ENCODE measurements at regions not wholly inside any gene's neighbourhood (a gene's known extent, or its start where the extent isn't known, plus 50 kb on each side); places are given as distances from the start of the nearest gene placed in this dataset.

DNA sequence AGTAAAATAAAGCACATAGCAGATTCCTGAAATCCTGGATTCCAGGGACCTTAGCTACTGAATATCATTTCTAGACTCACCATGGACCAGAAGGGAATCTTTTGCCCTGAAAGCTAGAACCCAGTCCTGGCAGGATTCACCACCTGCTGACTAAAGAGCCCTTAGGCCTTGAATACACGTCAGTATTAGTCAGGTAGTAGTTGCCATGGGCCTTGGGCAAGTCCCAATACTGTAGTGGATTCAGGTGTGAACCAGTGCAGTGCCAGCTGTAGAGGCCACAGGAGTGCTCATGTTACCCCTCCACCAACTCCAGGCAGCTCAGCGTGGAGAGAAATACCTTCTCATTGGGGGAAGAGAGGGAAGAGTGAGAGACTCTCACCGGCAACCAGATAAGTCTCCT, 64.1 kb upstream of the UBQLN2 start:
- Histone ChIP-seq H3K4me1 (ENCODE audit: control insufficient read depth, insufficient read depth, low read length) (no peaks in the 10 kb centered on the region), H3K4me3 (ENCODE audit: low read depth, low read length) (no peak overlapping the region), H3K9me3 (ENCODE audit: control insufficient read depth, insufficient read depth, low read depth, low read length) (no peaks in the 10 kb centered on the region), H3K36me3 (ENCODE audit: control insufficient read depth in 2 of 2, insufficient read depth in 1 of 2, low read length in 2 of 2) (no peaks in the 10 kb centered on the region), H3K27ac (ENCODE audit: extremely low read depth, low read depth, low read length) (no peak overlapping the region)
- ChIA-PET CTCF (interaction anchor here (0.6 kb wide), 1 partner anchor 32 kb away, joined by 3 read pairs; no protein-coding TSS in a partner anchor), POLR2A (no interaction called here)
- TF ChIP-seq ZNF629 (tag by site-specific recombination; IDR thresholded peaks at IDR 0.05) (no peak), ZSCAN16 (tag by site-specific recombination; IDR thresholded peaks at IDR 0.05) (no peak), ZSCAN23 (tag by site-specific recombination; IDR thresholded peaks at IDR 0.05) (no peak), BCL11A (tag by site-specific recombination; IDR thresholded peaks at IDR 0.05; ENCODE audit: low read depth) (no peak), ZNF394 (tag by site-specific recombination; IDR thresholded peaks at IDR 0.05; ENCODE audit: borderline replicate concordance) (no peak), BCL11B (tag by site-specific recombination; IDR thresholded peaks at IDR 0.05; ENCODE audit: low read depth) (no peak), ZNF157 (tag by site-specific recombination; IDR thresholded peaks at IDR 0.05) (no peak), ZNF610 (tag by site-specific recombination; IDR thresholded peaks at IDR 0.05; ENCODE audit: borderline replicate concordance) (no peak), ZNF473 (tag by site-specific recombination; IDR thresholded peaks at IDR 0.05) (no peak), GLIS2 (tag by site-specific recombination; IDR thresholded peaks at IDR 0.05) (no peak), ZNF791 (tag by site-specific recombination; IDR thresholded peaks at IDR 0.05) (no peak)
- TF ChIP-seq, protein P1, sequence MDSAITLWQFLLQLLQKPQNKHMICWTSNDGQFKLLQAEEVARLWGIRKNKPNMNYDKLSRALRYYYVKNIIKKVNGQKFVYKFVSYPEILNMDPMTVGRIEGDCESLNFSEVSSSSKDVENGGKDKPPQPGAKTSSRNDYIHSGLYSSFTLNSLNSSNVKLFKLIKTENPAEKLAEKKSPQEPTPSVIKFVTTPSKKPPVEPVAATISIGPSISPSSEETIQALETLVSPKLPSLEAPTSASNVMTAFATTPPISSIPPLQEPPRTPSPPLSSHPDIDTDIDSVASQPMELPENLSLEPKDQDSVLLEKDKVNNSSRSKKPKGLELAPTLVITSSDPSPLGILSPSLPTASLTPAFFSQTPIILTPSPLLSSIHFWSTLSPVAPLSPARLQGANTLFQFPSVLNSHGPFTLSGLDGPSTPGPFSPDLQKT (IDR thresholded peaks at IDR 0.05; ENCODE audit: borderline replicate concordance, low read depth, low read length): no peak

DNA sequence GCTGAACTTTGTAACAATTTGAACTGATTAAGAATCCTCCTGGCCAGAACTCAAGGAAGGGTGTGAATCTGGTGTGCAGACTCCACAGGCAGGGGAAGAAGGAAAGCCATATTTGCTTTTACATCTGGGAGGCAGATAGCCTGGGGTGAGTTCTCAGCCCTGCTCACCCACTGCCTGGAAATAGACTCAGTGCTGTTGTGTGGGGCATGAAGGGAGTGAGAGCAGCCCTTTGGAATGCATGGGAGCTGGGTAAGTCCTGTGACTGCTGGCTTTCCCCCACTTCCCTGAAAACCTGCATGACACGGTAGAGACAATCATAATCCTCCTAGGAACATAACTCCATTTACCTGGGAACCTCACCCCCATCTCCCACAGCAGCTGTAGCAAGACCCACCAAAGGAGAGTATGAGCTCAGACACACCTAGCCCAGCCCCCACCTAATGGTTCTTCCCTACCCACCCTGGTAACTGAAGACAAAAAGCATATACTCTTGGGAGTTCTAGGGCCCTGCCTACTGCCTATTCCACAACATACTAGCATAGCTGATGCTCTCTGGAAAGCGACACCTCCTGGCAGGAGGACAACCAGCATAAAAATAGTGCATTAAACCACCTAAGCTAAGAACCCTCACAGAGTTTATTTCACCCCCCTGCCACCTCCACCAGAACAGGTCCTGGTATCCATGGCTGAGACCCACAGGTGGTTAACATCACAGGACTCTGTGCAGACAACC, 59.3 kb upstream of the UBQLN2 start:
- no peak overlapping the region for H3K27ac ChIP-seq (ENCODE audit: extremely low read depth, low read depth, low read length)
- CTCF ChIA-PET: no interaction called here
- H3K4me3 ChIP-seq (ENCODE audit: low read depth, low read length): no peak overlapping the region
- POLR2A ChIA-PET: no interaction called here
- H3K9me3 ChIP-seq (ENCODE audit: control insufficient read depth, insufficient read depth, low read depth, low read length): no peaks in the 10 kb centered on the region
- TF ChIP-seq ZNF596 (tag by site-specific recombination; IDR thresholded peaks at IDR 0.05) (no peak), ZNF23 (tag by site-specific recombination; IDR thresholded peaks at IDR 0.05; ENCODE audit: borderline replicate concordance) (no peak), ZNF664 (tag by site-specific recombination; IDR thresholded peaks at IDR 0.05) (no peak), ZNF768 (tag by site-specific recombination; IDR thresholded peaks at IDR 0.05) (no peak), KLF1 (tag by site-specific recombination; IDR thresholded peaks at IDR 0.05) (no peak)
- H3K4me1 ChIP-seq (ENCODE audit: control insufficient read depth, insufficient read depth, low read length): no peaks in the 10 kb centered on the region
- no peaks in the 10 kb centered on the region for H3K36me3 ChIP-seq (ENCODE audit: control insufficient read depth in 2 of 2, insufficient read depth in 1 of 2, low read length in 2 of 2)

DNA sequence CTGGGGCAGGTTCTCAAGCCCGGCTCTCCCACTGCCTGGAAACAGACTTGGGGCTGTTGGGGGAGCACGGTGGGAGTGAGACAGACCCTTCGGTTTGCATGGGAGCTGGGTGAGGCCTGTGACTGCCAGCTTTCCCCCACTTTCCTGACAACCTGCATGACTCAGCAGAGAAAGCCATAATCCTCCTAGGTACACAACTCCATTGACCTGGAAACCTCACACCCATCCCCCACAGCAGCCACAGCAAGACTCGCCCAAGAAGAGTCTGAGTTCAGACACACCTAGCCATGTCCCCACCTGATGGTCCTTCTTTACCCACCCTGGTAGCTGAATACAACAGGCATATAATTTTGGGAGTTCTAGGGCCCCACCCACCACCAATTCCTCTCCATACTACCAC, 57.6 kb upstream of the UBQLN2 start:
- ChIA-PET CTCF (no interaction called here), POLR2A (no interaction called here)
- H3K4me3 ChIP-seq (ENCODE audit: low read depth, low read length): no peak overlapping the region
- no peaks in the 10 kb centered on the region for H3K9me3 ChIP-seq (ENCODE audit: control insufficient read depth, insufficient read depth, low read depth, low read length)
- H3K27ac ChIP-seq (ENCODE audit: extremely low read depth, low read depth, low read length): no peak overlapping the region
- H3K36me3 ChIP-seq (ENCODE audit: control insufficient read depth in 2 of 2, insufficient read depth in 1 of 2, low read length in 2 of 2): no peaks in the 10 kb centered on the region
- H3K4me1 ChIP-seq (ENCODE audit: control insufficient read depth, insufficient read depth, low read length): no peaks in the 10 kb centered on the region
- TF ChIP-seq ZNF623 (tag by site-specific recombination; IDR thresholded peaks at IDR 0.05) (no peak), ZNF76 (tag by site-specific recombination; IDR thresholded peaks at IDR 0.05; ENCODE audit: borderline replicate concordance, low read depth) (no peak), ZNF302 (tag by site-specific recombination; IDR thresholded peaks at IDR 0.05; ENCODE audit: low read depth) (no peak), ZNF501 (tag by site-specific recombination; IDR thresholded peaks at IDR 0.05) (no peak), MZF1 (tag by site-specific recombination; IDR thresholded peaks at IDR 0.05; ENCODE audit: borderline replicate concordance) (no peak), ZNF560 (tag by site-specific recombination; IDR thresholded peaks at IDR 0.05; ENCODE audit: borderline replicate concordance) (no peak), ZXDB (tag by site-specific recombination; IDR thresholded peaks at IDR 0.05) (no peak), GLIS1 (tag by site-specific recombination; IDR thresholded peaks at IDR 0.05) (no peak), ZNF473 (tag by site-specific recombination; IDR thresholded peaks at IDR 0.05) (no peak)
- TF ChIP-seq, protein P1 (IDR thresholded peaks at IDR 0.05; ENCODE audit: borderline replicate concordance, low read depth, low read length): no peak
- TF ChIP-seq, protein P2, sequence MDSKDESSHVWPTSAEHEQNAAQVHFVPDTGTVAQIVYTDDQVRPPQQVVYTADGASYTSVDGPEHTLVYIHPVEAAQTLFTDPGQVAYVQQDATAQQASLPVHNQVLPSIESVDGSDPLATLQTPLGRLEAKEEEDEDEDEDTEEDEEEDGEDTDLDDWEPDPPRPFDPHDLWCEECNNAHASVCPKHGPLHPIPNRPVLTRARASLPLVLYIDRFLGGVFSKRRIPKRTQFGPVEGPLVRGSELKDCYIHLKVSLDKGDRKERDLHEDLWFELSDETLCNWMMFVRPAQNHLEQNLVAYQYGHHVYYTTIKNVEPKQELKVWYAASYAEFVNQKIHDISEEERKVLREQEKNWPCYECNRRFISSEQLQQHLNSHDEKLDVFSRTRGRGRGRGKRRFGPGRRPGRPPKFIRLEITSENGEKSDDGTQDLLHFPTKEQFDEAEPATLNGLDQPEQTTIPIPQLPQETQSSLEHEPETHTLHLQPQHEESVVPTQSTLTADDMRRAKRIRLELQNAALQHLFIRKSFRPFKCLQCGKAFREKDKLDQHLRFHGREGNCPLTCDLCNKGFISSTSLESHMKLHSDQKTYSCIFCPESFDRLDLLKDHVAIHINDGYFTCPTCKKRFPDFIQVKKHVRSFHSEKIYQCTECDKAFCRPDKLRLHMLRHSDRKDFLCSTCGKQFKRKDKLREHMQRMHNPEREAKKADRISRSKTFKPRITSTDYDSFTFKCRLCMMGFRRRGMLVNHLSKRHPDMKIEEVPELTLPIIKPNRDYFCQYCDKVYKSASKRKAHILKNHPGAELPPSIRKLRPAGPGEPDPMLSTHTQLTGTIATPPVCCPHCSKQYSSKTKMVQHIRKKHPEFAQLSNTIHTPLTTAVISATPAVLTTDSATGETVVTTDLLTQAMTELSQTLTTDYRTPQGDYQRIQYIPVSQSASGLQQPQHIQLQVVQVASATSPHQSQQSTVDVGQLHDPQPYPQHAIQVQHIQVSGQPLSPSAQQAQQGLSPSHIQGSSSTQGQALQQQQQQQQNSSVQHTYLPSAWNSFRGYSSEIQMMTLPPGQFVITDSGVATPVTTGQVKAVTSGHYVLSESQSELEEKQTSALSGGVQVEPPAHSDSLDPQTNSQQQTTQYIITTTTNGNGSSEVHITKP (tag by site-specific recombination; IDR thresholded peaks at IDR 0.05): no peak

Data from HEK293 (cell line).